HG03571 (cell line): ENCODE measurements at regions not wholly inside any gene's neighbourhood (a gene's known extent, or its start where the extent isn't known, plus 50 kb on each side); places are given as distances from the start of the nearest gene placed in this dataset.

Source experiments
- ATAC-seq: cut with Tn5 transposase; IDR thresholded peaks from one replicate; pipeline ENCODE4 v1.9.1; 2021; ENCODE audit not compliant: unreplicated experiment

GRCh38 chr15:96414875-96415274, 84.4 kb downstream of the NR2F2 start:
- no peak for ATAC-seq

GRCh38 chr15:96415513-96416217, 85.2 kb downstream of the NR2F2 start:
- ATAC-seq = no peak

GRCh38 chr15:96416218-96416933, 85.9 kb downstream of the NR2F2 start:
- no peak for ATAC-seq

- no peak for ATAC-seq
These were observed 86.6 kb downstream of the NR2F2 start for GRCh38 chr15:96416934-96417759.

- no peak for ATAC-seq
These were observed 87.2 kb downstream of the NR2F2 start for GRCh38 chr15:96417760-96418130.

- ATAC-seq = no peak
These were observed 87.6 kb downstream of the NR2F2 start for GRCh38 chr15:96418146-96418545.

- no peak for ATAC-seq
These were observed 90.7 kb downstream of the NR2F2 start for GRCh38 chr15:96421178-96421601.

GRCh38 chr15:96422125-96422524, 91.6 kb downstream of the NR2F2 start:
- no peak for ATAC-seq

- ATAC-seq = no peak
These were observed 94.2 kb downstream of the NR2F2 start for GRCh38 chr15:96424674-96425073.

- ATAC-seq = no peak
These were observed 98.2 kb downstream of the NR2F2 start for GRCh38 chr15:96428742-96429141.

- no peak for ATAC-seq
These were observed 101.3 kb downstream of the NR2F2 start for GRCh38 chr15:96431786-96432185.

GRCh38 chr15:96435022-96435421, 104.5 kb downstream of the NR2F2 start:
- no peak for ATAC-seq

- ATAC-seq = no peak
These were observed 105.3 kb downstream of the NR2F2 start for GRCh38 chr15:96435841-96436240.

- no peak for ATAC-seq
These were observed 110.5 kb downstream of the NR2F2 start for GRCh38 chr15:96440978-96441377.

GRCh38 chr15:96442076-96442475, 111.6 kb downstream of the NR2F2 start:
- ATAC-seq = no peak

- no peak for ATAC-seq
These were observed 114.4 kb downstream of the NR2F2 start for GRCh38 chr15:96444865-96445264.

GRCh38 chr15:96448923-96449322, 118.4 kb downstream of the NR2F2 start:
- no peak for ATAC-seq

GRCh38 chr15:96457841-96458240, 127.3 kb downstream of the NR2F2 start:
- ATAC-seq = no peak

- ATAC-seq = no peak
These were observed 129.6 kb downstream of the NR2F2 start for GRCh38 chr15:96460106-96460505.

- ATAC-seq = no peak
These were observed 132.6 kb downstream of the NR2F2 start for GRCh38 chr15:96462768-96463750.
